ENCODE measurements at regions not wholly inside any gene's neighbourhood (a gene's known extent, or its start where the extent isn't known, plus 50 kb on each side); places are given as distances from the start of the nearest gene placed in this dataset.

DNA sequence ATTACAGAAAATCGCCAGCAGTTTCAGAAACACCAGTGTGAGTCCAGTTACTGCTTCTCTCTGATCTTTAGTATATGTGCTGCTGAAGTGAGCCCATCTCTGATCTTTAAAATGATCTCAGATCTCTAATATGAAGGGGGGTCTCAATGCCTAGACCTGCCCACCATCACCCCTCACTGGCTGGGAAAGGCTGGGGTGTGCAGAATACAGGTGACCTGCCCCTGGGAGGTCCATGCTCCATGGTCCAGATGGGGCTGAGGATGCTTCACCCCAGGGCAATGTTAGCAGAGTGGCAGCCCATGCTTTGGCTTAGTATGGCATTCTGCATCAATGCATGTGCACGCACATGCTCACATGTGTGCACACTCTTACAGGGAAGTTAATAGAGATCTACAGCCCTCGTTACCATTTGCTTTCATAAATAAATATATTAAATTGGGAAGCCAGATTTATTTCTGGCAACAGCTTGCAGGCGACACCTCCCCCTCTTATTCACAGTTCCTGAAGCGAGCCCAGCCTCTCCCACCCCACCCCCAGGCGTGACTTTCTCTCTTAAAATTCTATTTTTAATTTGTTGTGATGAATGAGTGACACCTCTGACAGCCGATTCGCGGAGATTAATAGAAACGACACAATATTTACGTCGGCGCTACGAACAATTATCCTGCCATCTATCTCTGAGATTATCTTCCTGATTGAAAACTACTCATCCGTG is 104.7 kb upstream of the ESRRB start:
- Histone ChIP-seq H4K91ac (ENCODE audit: low read length) (no peak overlapping the region), H2BK120ac (ENCODE audit: low read depth, low read length) (no peak overlapping the region), H3K18ac (ENCODE audit: low read depth in 1 of 2, low read length in 2 of 2) (no peak overlapping the region), H3K4me1 (ENCODE audit: control insufficient read depth, insufficient read depth, low read depth, low read length) (no peaks in the 10 kb centered on the region), H2BK5ac (ENCODE audit: low read depth, low read length, poor library complexity, severe bottlenecking) (no peak overlapping the region), H2AK5ac (ENCODE audit: low read length, severe bottlenecking) (no peak overlapping the region), H3K79me1 (replicated peaks; ENCODE audit: low read length, poor library complexity, severe bottlenecking) (no peaks in the 10 kb centered on the region), H3K36me3 (ENCODE audit: control insufficient read depth in 1 of 2, insufficient read depth in 2 of 2, low read depth in 1 of 2, low read length in 2 of 2) (no peaks in the 10 kb centered on the region), H2BK15ac (ENCODE audit: low read depth, poor library complexity, severe bottlenecking) (no peak overlapping the region), H3K9ac (ENCODE audit: low read length) (no peak overlapping the region), H2AFZ (ENCODE audit: low read depth, low read length) (no peak overlapping the region), H4K8ac (ENCODE audit: low read length) (no peak overlapping the region), H3K23ac (ENCODE audit: low read length in 2 of 2) (no peak overlapping the region), H3K4me3 (ENCODE audit: insufficient read depth in 1 of 2, low read depth in 1 of 2, low read length in 2 of 2) (no peak overlapping the region), H3K27ac (ENCODE audit: low read length, poor library complexity, severe bottlenecking) (no peak overlapping the region), H2BK12ac (ENCODE audit: low read length in 2 of 2) (no peak overlapping the region), H3K9me3 (ENCODE audit: control insufficient read depth, low read length) (no peaks in the 10 kb centered on the region), H3K14ac (ENCODE audit: low read length in 2 of 2) (no peak overlapping the region), H3K27me3 (ENCODE audit: control insufficient read depth in 1 of 2, insufficient read depth in 1 of 2, low read length in 2 of 2) (peaks cover 15 to 44% of the 10 kb centered on the region in 2 experiments), H3K4ac (ENCODE audit: low read depth in 1 of 2, low read length in 2 of 2) (no peak overlapping the region), H3K4me2 (ENCODE audit: low read length, poor library complexity, severe bottlenecking) (no peak overlapping the region)
- 100% methylated on average over 10 of the region's 15 CpGs for WGBS
- no peak for DNase-seq

DNA sequence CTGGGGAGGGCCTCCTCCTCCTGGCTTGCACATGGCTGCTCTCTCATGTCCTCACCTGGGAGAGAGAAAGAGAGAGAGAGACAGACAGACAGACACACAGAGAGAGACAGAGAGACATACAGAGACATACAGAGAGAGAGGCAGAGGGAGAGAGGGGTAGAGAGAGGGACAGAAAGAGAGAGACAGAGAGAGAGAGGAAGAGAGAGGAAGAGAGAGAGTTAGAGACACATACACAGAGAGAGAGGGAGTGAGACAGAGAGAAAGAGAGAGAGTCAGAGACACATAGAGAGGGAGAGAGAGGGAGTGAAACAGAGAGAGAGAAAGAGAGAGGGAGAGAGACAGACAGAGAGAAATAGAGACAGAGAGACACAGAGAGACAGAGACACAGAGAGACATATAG is 103.6 kb upstream of the ESRRB start:
- Histone ChIP-seq H3K14ac (ENCODE audit: low read length in 2 of 2) (no peak overlapping the region), H3K9ac (ENCODE audit: low read length) (no peak overlapping the region), H2BK15ac (ENCODE audit: low read depth, poor library complexity, severe bottlenecking) (no peak overlapping the region), H3K4me3 (ENCODE audit: insufficient read depth in 1 of 2, low read depth in 1 of 2, low read length in 2 of 2) (no peak overlapping the region), H3K27ac (ENCODE audit: low read length, poor library complexity, severe bottlenecking) (no peak overlapping the region), H3K18ac (ENCODE audit: low read depth in 1 of 2, low read length in 2 of 2) (no peak overlapping the region), H3K36me3 (ENCODE audit: control insufficient read depth in 1 of 2, insufficient read depth in 2 of 2, low read depth in 1 of 2, low read length in 2 of 2) (no peaks in the 10 kb centered on the region), H2BK5ac (ENCODE audit: low read depth, low read length, poor library complexity, severe bottlenecking) (no peak overlapping the region), H4K91ac (ENCODE audit: low read length) (no peak overlapping the region), H3K79me1 (replicated peaks; ENCODE audit: low read length, poor library complexity, severe bottlenecking) (no peaks in the 10 kb centered on the region), H3K4me2 (ENCODE audit: low read length, poor library complexity, severe bottlenecking) (no peak overlapping the region), H2AK5ac (ENCODE audit: low read length, severe bottlenecking) (no peak overlapping the region), H2BK120ac (ENCODE audit: low read depth, low read length) (no peak overlapping the region), H3K9me3 (ENCODE audit: control insufficient read depth, low read length) (no peaks in the 10 kb centered on the region), H2BK12ac (ENCODE audit: low read length in 2 of 2) (no peak overlapping the region), H3K23ac (ENCODE audit: low read length in 2 of 2) (no peak overlapping the region), H3K4me1 (ENCODE audit: control insufficient read depth, insufficient read depth, low read depth, low read length) (no peaks in the 10 kb centered on the region), H2AFZ (ENCODE audit: low read depth, low read length) (no peak overlapping the region), H3K4ac (ENCODE audit: low read depth in 1 of 2, low read length in 2 of 2) (no peak overlapping the region), H3K27me3 (ENCODE audit: control insufficient read depth in 1 of 2, insufficient read depth in 1 of 2, low read length in 2 of 2) (peaks cover 15 to 44% of the 10 kb centered on the region in 2 experiments), H4K8ac (ENCODE audit: low read length) (no peak overlapping the region)
- DNase-seq: no peak

DNA sequence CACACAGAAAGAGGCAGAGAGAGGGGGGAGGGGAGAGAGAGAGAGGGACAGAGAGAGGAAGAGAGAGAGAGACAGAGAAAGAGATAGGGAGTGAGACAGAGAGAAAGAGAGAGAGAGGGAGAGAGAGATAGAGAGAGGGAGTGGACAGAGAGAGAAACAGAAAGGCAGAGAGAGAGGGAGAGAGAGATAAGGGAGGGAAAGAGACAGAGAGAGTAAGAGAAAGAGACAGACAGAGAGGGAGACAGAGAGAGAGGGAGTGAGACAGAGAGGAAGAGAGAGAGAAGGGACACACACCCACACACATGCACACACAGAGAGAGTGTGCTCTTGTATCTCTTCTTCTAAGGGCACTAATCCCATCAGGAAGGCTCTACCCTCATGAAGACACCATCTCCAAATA is 103.2 kb upstream of the ESRRB start:
- Histone ChIP-seq H3K4me2 (ENCODE audit: low read length, poor library complexity, severe bottlenecking) (no peak overlapping the region), H3K14ac (ENCODE audit: low read length in 2 of 2) (no peak overlapping the region), H3K79me1 (replicated peaks; ENCODE audit: low read length, poor library complexity, severe bottlenecking) (no peaks in the 10 kb centered on the region), H2AFZ (ENCODE audit: low read depth, low read length) (no peak overlapping the region), H3K9ac (ENCODE audit: low read length) (no peak overlapping the region), H3K36me3 (ENCODE audit: control insufficient read depth in 1 of 2, insufficient read depth in 2 of 2, low read depth in 1 of 2, low read length in 2 of 2) (no peaks in the 10 kb centered on the region), H2BK15ac (ENCODE audit: low read depth, poor library complexity, severe bottlenecking) (no peak overlapping the region), H2BK5ac (ENCODE audit: low read depth, low read length, poor library complexity, severe bottlenecking) (no peak overlapping the region), H2BK12ac (ENCODE audit: low read length in 2 of 2) (no peak overlapping the region), H3K23ac (ENCODE audit: low read length in 2 of 2) (no peak overlapping the region), H3K9me3 (ENCODE audit: control insufficient read depth, low read length) (no peaks in the 10 kb centered on the region), H3K4ac (ENCODE audit: low read depth in 1 of 2, low read length in 2 of 2) (no peak overlapping the region), H3K4me1 (ENCODE audit: control insufficient read depth, insufficient read depth, low read depth, low read length) (no peaks in the 10 kb centered on the region), H3K18ac (ENCODE audit: low read depth in 1 of 2, low read length in 2 of 2) (no peak overlapping the region), H3K4me3 (ENCODE audit: insufficient read depth in 1 of 2, low read depth in 1 of 2, low read length in 2 of 2) (no peak overlapping the region), H2BK120ac (ENCODE audit: low read depth, low read length) (no peak overlapping the region), H4K91ac (ENCODE audit: low read length) (no peak overlapping the region), H3K27me3 (ENCODE audit: control insufficient read depth in 1 of 2, insufficient read depth in 1 of 2, low read length in 2 of 2) (peaks cover 15 to 44% of the 10 kb centered on the region in 2 experiments), H4K8ac (ENCODE audit: low read length) (peak overlapping the region; percentile 10), H2AK5ac (ENCODE audit: low read length, severe bottlenecking) (no peak overlapping the region), H3K27ac (ENCODE audit: low read length, poor library complexity, severe bottlenecking) (no peak overlapping the region)
- DNase-seq: no peak

DNA sequence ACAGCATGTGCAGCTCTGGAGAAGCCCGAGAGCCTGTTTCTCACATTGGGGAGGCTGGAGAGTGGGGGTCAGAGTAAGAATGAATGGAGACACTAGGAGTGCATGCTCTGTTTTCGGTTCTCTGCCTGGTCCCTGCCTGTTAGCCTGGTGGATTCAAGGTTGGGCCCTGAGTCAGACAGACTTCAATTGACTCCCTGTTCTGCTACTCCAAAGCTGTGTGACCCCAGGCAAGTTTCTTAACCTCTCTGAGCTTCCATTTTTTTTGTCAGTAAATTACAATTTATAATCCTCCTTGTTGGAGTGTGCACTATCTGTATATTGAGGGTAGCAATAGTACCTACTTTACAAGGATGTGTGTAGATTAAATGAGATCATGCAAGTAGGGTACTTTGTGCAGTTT is 102.6 kb upstream of the ESRRB start:
- peak overlapping the region; percentile 10 for H4K8ac ChIP-seq (ENCODE audit: low read length)
- H3K36me3 ChIP-seq (ENCODE audit: control insufficient read depth in 1 of 2, insufficient read depth in 2 of 2, low read depth in 1 of 2, low read length in 2 of 2): no peaks in the 10 kb centered on the region
- H3K79me1 ChIP-seq (replicated peaks; ENCODE audit: low read length, poor library complexity, severe bottlenecking): no peaks in the 10 kb centered on the region
- H3K23ac ChIP-seq (ENCODE audit: low read length in 2 of 2): no peak overlapping the region
- H3K9me3 ChIP-seq (ENCODE audit: control insufficient read depth, low read length): no peaks in the 10 kb centered on the region
- H3K14ac ChIP-seq (ENCODE audit: low read length in 2 of 2): no peak overlapping the region
- no peak overlapping the region for H2BK15ac ChIP-seq (ENCODE audit: low read depth, poor library complexity, severe bottlenecking)
- H2BK12ac ChIP-seq (ENCODE audit: low read length in 2 of 2): no peak overlapping the region
- H3K18ac ChIP-seq (ENCODE audit: low read depth in 1 of 2, low read length in 2 of 2): no peak overlapping the region
- 86% methylated on average over 2 of the region's 2 CpGs for WGBS
- no peak overlapping the region for H2BK5ac ChIP-seq (ENCODE audit: low read depth, low read length, poor library complexity, severe bottlenecking)
- no peak for DNase-seq
- H3K4ac ChIP-seq (ENCODE audit: low read depth in 1 of 2, low read length in 2 of 2): no peak overlapping the region
- no peak overlapping the region for H3K4me2 ChIP-seq (ENCODE audit: low read length, poor library complexity, severe bottlenecking)
- H2AFZ ChIP-seq (ENCODE audit: low read depth, low read length): no peak overlapping the region
- H4K91ac ChIP-seq (ENCODE audit: low read length): no peak overlapping the region
- no peak overlapping the region for H2AK5ac ChIP-seq (ENCODE audit: low read length, severe bottlenecking)
- no peak overlapping the region for H3K27ac ChIP-seq (ENCODE audit: low read length, poor library complexity, severe bottlenecking)
- no peak overlapping the region for H3K4me3 ChIP-seq (ENCODE audit: insufficient read depth in 1 of 2, low read depth in 1 of 2, low read length in 2 of 2)
- no peaks in the 10 kb centered on the region for H3K4me1 ChIP-seq (ENCODE audit: control insufficient read depth, insufficient read depth, low read depth, low read length)
- H2BK120ac ChIP-seq (ENCODE audit: low read depth, low read length): no peak overlapping the region
- no peak overlapping the region for H3K9ac ChIP-seq (ENCODE audit: low read length)
- H3K27me3 ChIP-seq (ENCODE audit: control insufficient read depth in 1 of 2, insufficient read depth in 1 of 2, low read length in 2 of 2): peaks cover 15 to 44% of the 10 kb centered on the region in 2 experiments

All from mesenchymal stem cell (in vitro differentiated cells and primary cell).